Activated CD4-positive, alpha-beta T cell treated with anti-CD3 and anti-CD28 coated beads, Interleukin-2, amount 10 ng/mL, durations not matched to agents 24 days and 14 days (primary cell): ENCODE measurements at regions not wholly inside any gene's neighbourhood (a gene's known extent, or its start where the extent isn't known, plus 50 kb on each side); places are given as distances from the start of the nearest gene placed in this dataset.
"Not testable (repeated sequence)": the region's sequence is repeated elsewhere in the genome, so short reads cannot be mapped to it uniquely, and the experiment has no call there.

Experiments used
- DNase-seq: peaks from one replicate; pipeline ENCODE4 v3.0.0; 2022
- H3K27ac Mint-ChIP-seq: one replicate; pipeline ENCODE4 v1.8.0; 2022; ENCODE audit warnings: mild to moderate bottlenecking, mixed read lengths
- H3K27me3 Mint-ChIP-seq: one replicate; pipeline ENCODE4 v1.8.0; 2022; ENCODE audit warnings: mixed read lengths
- H3K36me3 Mint-ChIP-seq: one replicate; pipeline ENCODE4 v1.8.0; 2022; ENCODE audit warnings: low read depth, mild to moderate bottlenecking, mixed read lengths
- H3K4me1 Mint-ChIP-seq: one replicate; pipeline ENCODE4 v1.8.0; 2021; ENCODE audit warnings: mixed read lengths
- H3K4me3 Mint-ChIP-seq: one replicate; pipeline ENCODE4 v1.8.0; 2022; ENCODE audit warnings: mild to moderate bottlenecking, moderate library complexity, mixed read lengths
- H3K9me3 Mint-ChIP-seq: one replicate; pipeline ENCODE4 v1.8.0; 2021; ENCODE audit warnings: mixed read lengths
- intact Hi-C: fragments of 100-400 bp; cut with micrococcal nuclease; formaldehyde crosslinking; loops from one replicate; pipeline ENCODE4 v1.15.1; 2023

- H3K27me3 Mint-ChIP-seq, H3K4me1 Mint-ChIP-seq, intact Hi-C loops, H3K27ac Mint-ChIP-seq, H3K4me3 Mint-ChIP-seq, H3K36me3 Mint-ChIP-seq, DNase-seq, H3K9me3 Mint-ChIP-seq: not testable (repeated sequence)
These were observed 1328.4 kb downstream of the RPIA start for GRCh38 chr2:90019908-90020307.

GRCh38 chr2:90021234-90021633 is 1329.8 kb downstream of the RPIA start:
- H3K27ac Mint-ChIP-seq, H3K4me1 Mint-ChIP-seq, H3K9me3 Mint-ChIP-seq, intact Hi-C loops, H3K27me3 Mint-ChIP-seq, H3K36me3 Mint-ChIP-seq, H3K4me3 Mint-ChIP-seq, DNase-seq: not testable (repeated sequence)

GRCh38 chr2:90027231-90027643 is 1335.8 kb downstream of the RPIA start:
- H3K4me3 Mint-ChIP-seq, DNase-seq, H3K36me3 Mint-ChIP-seq, H3K27me3 Mint-ChIP-seq, H3K4me1 Mint-ChIP-seq, intact Hi-C loops, H3K27ac Mint-ChIP-seq, H3K9me3 Mint-ChIP-seq: not testable (repeated sequence)

- intact Hi-C loops, H3K27me3 Mint-ChIP-seq, H3K4me1 Mint-ChIP-seq, H3K36me3 Mint-ChIP-seq, DNase-seq, H3K27ac Mint-ChIP-seq, H3K9me3 Mint-ChIP-seq, H3K4me3 Mint-ChIP-seq: not testable (repeated sequence)
These were observed 1337.1 kb downstream of the RPIA start for GRCh38 chr2:90028381-90029079.

GRCh38 chr2:90029080-90029428 is 1337.6 kb downstream of the RPIA start:
- H3K9me3 Mint-ChIP-seq, intact Hi-C loops, H3K4me1 Mint-ChIP-seq, DNase-seq, H3K27me3 Mint-ChIP-seq, H3K27ac Mint-ChIP-seq, H3K4me3 Mint-ChIP-seq, H3K36me3 Mint-ChIP-seq: not testable (repeated sequence)

- H3K27me3 Mint-ChIP-seq, intact Hi-C loops, H3K36me3 Mint-ChIP-seq, H3K4me3 Mint-ChIP-seq, H3K9me3 Mint-ChIP-seq, H3K27ac Mint-ChIP-seq, DNase-seq, H3K4me1 Mint-ChIP-seq: not testable (repeated sequence)
These were observed 1340.8 kb downstream of the RPIA start for GRCh38 chr2:90032269-90032668.

- DNase-seq, H3K27me3 Mint-ChIP-seq, H3K9me3 Mint-ChIP-seq, H3K36me3 Mint-ChIP-seq, intact Hi-C loops, H3K27ac Mint-ChIP-seq, H3K4me3 Mint-ChIP-seq, H3K4me1 Mint-ChIP-seq: not testable (repeated sequence)
These were observed 1344.9 kb downstream of the RPIA start for GRCh38 chr2:90036335-90036734.

GRCh38 chr2:90039093-90039492 is 1347.6 kb downstream of the RPIA start:
- H3K4me1 Mint-ChIP-seq, H3K27me3 Mint-ChIP-seq, H3K36me3 Mint-ChIP-seq, DNase-seq, H3K27ac Mint-ChIP-seq, H3K9me3 Mint-ChIP-seq, intact Hi-C loops, H3K4me3 Mint-ChIP-seq: not testable (repeated sequence)

GRCh38 chr2:90047776-90048175 is 1356.3 kb downstream of the RPIA start:
- H3K27me3 Mint-ChIP-seq, H3K4me3 Mint-ChIP-seq, H3K9me3 Mint-ChIP-seq, H3K36me3 Mint-ChIP-seq, DNase-seq, intact Hi-C loops, H3K4me1 Mint-ChIP-seq, H3K27ac Mint-ChIP-seq: not testable (repeated sequence)

- H3K27me3 Mint-ChIP-seq, H3K9me3 Mint-ChIP-seq, H3K27ac Mint-ChIP-seq, intact Hi-C loops, H3K36me3 Mint-ChIP-seq, H3K4me3 Mint-ChIP-seq, DNase-seq, H3K4me1 Mint-ChIP-seq: not testable (repeated sequence)
These were observed 1360.7 kb downstream of the RPIA start for GRCh38 chr2:90052113-90052631.

GRCh38 chr2:90069290-90069894 is 1377.9 kb downstream of the RPIA start:
- H3K36me3 Mint-ChIP-seq: no peaks in the 10 kb centered on the region
- no peaks in the 10 kb centered on the region for H3K9me3 Mint-ChIP-seq
- no peaks in the 10 kb centered on the region for H3K4me1 Mint-ChIP-seq
- DNase-seq: peak; percentile 61
- H3K27me3 Mint-ChIP-seq: no peaks in the 10 kb centered on the region
- intact Hi-C loops: no loop called here
- H3K27ac Mint-ChIP-seq: no peak overlapping the region
- H3K4me3 Mint-ChIP-seq: no peak overlapping the region

- intact Hi-C loops: no loop called here
- Mint-ChIP-seq H3K4me3 (no peak overlapping the region), H3K4me1 (no peaks in the 10 kb centered on the region), H3K36me3 (no peaks in the 10 kb centered on the region), H3K27ac (no peak overlapping the region), H3K27me3 (no peaks in the 10 kb centered on the region), H3K9me3 (no peaks in the 10 kb centered on the region)
- no peak for DNase-seq
These were observed 1384.8 kb downstream of the RPIA start for GRCh38 chr2:90076311-90076710.

- H3K36me3 Mint-ChIP-seq: no peaks in the 10 kb centered on the region
- H3K9me3 Mint-ChIP-seq: no peaks in the 10 kb centered on the region
- no peaks in the 10 kb centered on the region for H3K4me1 Mint-ChIP-seq
- intact Hi-C loops: no loop called here
- H3K27me3 Mint-ChIP-seq: no peaks in the 10 kb centered on the region
- H3K4me3 Mint-ChIP-seq: no peak overlapping the region
- DNase-seq: no peak
- H3K27ac Mint-ChIP-seq: no peak overlapping the region
These were observed 1386.5 kb downstream of the RPIA start for GRCh38 chr2:90077948-90078347.

GRCh38 chr2:90079374-90079773 is 1387.9 kb downstream of the RPIA start:
- intact Hi-C loops: no loop called here
- Mint-ChIP-seq H3K4me3 (no peak overlapping the region), H3K4me1 (no peaks in the 10 kb centered on the region), H3K27me3 (no peaks in the 10 kb centered on the region), H3K36me3 (no peaks in the 10 kb centered on the region), H3K9me3 (no peaks in the 10 kb centered on the region), H3K27ac (no peak overlapping the region)
- DNase-seq: no peak

- intact Hi-C loops, H3K27me3 Mint-ChIP-seq: not testable (repeated sequence)
These were observed 1396.3 kb downstream of the RPIA start for GRCh38 chr2:90087792-90088191.

More at GRCh38 chr2:90087792-90088191, 1396.3 kb downstream of the RPIA start:
- DNase-seq, H3K36me3 Mint-ChIP-seq, H3K4me3 Mint-ChIP-seq, H3K4me1 Mint-ChIP-seq, H3K27ac Mint-ChIP-seq, H3K9me3 Mint-ChIP-seq: not testable (repeated sequence)
